Adipose tissue (tissue), 3 donors: ENCODE measurements at regions not wholly inside any gene's neighbourhood (a gene's known extent, or its start where the extent isn't known, plus 50 kb on each side); places are given as distances from the start of the nearest gene placed in this dataset.

Experiments
- H3K27ac ChIP-seq: one replicate; pipeline ENCODE4 v1.5.1; 2013; ENCODE audit warnings: low read depth, low read length
- WGBS, 3 donors: extraction: QIAGEN DNeasy Blood & Tissue Kit; methylation state at CpG; one replicate each; pipeline ENCODE4 v1.1.7; 2013; 5-methylcytosine and 5-hydroxymethylcytosine counted together
- donor health status: healthy with polysubstance abuse.
- donor health status: Bipolar disorder and iron deficiency.
- donor health status: healthy.

DNA sequence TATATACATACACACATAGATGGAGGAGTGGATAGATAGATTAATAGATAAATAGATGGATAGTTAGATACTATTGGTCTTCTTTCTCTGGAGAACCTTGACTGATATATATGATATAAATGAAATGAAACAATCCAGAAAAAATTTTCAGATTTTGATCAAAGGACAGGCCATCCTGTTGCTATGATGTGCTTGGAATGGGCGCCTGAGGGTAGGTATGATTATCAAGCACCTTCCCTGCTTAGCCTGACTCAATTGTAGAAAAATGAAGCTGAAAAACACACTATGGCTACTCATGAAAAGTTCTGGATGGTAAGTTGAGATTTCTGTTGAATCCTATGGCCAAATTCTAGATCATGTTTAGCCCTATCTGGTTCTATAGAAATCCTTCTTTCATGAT is 266.5 kb upstream of the KLF4 start:
- no peak overlapping the region for H3K27ac ChIP-seq
- 86 to 96% (median 89%) methylated on average over 1 of the region's 1 CpG for whole genome bisulfite sequencing, 3 donors

DNA sequence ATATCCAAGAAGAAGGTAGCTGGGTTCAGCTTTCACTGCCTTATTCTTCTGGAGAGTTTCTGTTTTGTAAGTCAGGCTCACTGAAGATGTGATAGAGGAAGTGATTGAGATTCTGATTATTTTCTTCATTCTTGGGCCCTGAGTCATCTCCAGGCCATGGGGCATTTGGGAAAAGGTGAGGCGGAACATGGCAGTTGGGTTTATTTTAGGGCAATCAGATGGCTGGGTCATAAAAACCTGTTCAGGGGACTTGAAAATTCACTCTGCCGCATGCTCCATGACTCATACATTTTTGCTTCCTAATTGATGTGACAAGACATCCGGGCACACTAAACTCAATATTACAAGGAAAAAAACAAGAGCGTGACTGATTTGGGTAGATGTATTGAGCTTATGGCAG is 265.7 kb upstream of the KLF4 start:
- 38 to 63% (median 51%) methylated on average over 4 of the region's 4 CpGs for WGBS, 3 donors
- no peak overlapping the region for H3K27ac ChIP-seq

DNA sequence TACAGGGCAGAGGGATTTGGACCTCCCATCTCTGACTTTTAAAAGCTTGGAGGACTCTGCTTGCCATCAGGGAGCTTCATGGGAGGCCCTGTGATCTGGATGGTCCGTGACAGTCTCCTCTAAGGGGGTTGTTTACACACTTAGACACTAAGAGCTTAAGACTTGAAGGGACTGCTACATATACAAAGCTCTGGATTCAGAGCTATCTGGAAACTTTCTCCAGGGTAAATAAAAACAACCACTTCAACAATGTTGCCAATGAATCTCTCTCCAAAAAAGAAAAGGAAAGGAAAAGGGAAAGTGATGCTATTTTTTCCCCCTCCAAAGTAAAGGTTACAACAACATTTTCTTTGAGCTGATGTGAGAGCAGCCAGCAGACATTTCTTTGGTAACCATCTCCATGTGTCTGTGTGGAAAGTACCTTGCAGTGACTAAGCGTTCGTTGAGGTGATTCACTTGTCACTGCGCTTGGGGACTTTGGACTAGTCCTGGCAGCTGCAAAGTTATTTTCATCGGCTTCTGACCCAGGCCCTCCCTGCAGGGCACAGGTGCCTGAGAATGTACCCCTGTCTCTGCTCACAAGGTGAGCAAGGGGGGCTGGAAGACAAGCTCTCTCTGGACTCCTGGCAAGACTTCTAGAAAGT is 262.1 kb upstream of the KLF4 start:
- H3K27ac ChIP-seq, result no peak overlapping the region
- WGBS, 3 donors, result 43 to 56% (median 53%) methylated on average over 5 of the region's 5 CpGs

DNA sequence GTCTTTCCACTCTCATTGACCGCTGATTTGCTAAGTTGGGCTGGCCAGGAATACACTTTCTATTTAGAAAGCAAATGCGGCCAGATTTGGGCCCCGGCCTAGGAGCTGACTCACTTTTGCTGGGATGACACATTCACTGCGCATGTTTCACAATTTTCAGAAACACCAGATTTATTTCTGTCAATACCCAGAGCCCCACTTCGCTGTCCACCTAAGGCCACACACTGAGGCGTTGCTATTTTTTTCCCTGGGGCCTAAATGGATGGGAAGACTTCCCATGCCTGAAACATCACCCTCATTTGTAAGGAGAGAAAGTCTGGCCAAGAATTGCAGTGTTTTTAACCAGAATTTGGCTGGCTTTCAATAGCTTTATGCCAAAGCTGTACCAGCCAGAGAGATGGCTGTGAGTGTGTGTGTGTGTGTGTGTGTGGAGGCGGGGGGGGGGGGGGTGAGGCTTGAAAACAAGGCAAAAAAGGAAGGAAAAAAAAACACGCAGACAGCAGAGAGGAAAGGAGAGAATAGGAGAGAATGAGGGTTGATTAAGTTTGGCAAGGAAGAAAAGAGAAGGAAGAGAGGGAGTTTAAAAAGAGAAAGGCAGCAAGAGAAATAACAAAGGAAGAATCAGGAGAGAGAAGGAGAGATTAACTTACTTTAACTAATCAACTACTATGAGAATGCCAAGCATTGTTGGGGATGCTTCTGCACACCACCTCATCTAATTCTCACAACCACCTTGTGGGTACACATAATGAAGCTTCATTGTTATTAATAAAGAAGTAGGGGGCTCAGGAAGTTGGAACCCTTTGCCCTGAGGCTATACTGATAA is 261.4 kb upstream of the KLF4 start:
- H3K27ac ChIP-seq, result no peak overlapping the region
- 25 to 54% (median 25%) methylated on average over 8 of the region's 8 CpGs for whole genome bisulfite sequencing, 3 donors

DNA sequence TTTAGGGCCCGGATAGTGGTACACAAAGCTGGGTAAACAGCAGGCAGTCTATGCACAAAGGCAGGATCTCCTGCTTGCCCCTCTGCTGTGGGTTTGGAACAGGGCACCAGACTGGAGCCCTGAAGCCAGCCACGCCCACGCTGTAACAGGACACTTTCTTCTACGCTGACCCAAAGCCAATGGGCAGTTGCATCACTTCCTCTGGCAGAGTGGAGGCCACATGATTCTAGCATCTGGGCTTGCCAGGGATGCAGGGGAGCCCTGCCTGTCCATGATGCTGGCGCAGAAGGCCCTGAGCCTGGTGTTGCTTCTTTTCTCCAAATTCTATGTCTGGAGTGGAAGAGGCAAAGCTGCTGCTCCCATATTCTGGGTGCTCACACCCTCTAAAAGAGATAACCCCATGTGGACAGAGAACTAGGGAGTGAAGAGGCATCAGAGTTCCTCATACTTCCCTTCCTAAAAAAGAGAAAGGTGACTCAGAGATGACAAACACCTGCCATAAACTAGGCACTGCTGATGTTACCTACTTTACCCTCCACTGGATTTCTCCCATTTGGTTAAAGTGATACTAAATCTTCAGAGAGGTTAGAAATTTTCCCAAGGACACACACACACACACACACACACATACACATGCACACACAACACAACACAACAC is 260.3 kb upstream of the KLF4 start:
- WGBS, 3 donors, result 23 to 61% (median 25%) methylated on average over 5 of the region's 5 CpGs
- H3K27ac ChIP-seq, result no peak overlapping the region

DNA sequence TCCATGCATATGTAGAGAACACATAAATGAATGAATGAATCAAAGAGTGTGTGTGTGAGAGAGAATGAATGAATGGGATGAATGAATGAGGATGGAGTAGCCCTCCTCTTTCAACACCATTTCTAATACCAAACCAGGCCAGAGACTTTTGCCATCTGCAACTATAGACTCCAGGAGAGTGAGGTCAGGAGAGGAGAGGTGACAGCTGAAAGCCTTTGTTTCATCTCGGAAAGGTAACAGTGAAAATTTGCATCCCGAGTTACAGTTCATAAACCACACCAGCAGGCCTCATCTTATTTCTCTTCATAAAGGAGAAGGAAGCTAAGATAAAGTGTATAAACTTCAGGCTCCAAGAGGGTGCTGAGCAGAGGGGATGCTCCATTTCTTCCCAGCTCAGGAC is 255.3 kb upstream of the KLF4 start:
- 84 to 95% (median 93%) methylated on average over 2 of the region's 2 CpGs for WGBS, 3 donors
- H3K27ac ChIP-seq, result no peak overlapping the region

DNA sequence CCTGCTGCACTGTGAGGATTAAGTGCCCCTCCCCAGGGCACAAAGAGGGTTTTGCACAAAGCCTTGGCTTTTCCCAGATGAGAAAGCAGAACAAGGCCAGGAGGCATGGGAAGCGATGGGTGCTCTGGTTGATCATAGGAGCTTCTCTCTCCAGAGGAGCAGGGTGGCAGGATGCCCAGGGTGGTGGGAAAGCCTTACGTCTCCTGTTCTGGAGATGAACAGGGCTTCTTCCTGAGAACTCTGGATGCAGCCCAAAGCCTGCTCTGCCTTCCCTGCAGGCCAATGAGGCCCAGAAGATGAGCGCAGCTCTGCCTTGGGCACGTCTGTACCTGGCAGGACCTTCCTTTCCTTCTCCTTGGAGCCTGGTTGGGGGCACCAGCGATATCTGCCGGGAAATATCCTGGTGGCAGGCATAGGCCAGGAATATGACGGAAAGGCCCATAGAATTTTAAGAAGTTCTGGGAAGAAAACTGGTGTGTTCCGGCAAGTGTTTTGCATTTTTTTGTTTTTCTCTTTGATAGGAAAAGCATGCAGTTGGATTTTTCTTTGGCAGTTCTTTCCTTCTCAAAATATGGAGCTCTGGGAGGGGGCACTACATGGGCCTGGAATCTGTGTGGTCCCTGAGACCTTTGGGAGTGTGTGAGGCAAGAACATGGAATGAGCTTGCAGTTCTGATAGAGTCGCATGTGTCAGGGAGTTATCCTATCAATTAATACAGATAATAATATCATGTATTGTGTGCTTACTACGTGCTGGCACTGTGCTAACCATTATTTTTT is 253.2 kb upstream of the KLF4 start:
- no peak overlapping the region for H3K27ac ChIP-seq
- 79 to 82% (median 79%) methylated on average over 10 of the region's 10 CpGs for WGBS, 3 donors

DNA sequence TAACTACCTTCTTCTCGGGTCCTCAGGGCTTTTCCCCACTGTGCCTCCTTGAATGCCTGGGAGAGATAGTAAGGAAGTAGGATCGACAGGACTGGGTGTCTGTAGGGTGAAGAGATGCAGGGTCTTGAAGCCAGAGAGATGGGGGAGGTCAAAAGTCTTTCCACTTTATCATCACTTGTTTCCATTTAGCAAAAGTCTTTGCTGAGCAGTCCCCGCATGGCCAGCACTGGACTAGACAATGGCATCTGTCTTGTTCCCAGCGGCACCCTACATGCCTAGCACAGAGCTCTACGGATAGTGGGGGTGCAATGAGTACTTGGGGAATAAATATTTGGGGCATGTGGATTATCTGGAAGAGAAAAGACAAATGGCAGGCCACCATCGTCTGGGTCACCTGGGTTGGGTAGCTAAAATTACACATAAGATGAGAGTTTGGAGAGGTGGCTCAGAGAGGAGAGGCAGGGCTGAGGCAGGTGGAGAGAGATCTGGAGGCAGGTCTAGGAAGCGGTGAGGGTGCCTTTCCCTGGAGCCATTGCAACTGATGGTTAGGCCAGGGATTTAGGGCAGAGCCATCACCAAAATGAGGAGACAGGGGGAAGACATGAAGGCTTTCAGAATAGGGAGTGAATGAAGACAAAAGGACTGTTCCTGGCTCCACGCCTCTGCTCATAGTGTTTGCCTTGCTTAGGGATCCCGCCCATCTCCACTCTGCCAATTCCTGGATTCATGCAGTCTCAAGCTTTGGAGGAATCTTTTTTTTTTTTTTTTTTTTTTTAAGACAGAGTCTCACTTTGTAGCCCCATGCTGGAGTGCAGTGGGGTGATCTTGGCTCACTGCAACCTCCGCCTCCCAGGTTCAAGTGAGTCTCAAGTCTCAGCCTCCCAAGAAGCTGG is 250.8 kb upstream of the KLF4 start:
- 64 to 76% (median 74%) methylated on average over 10 of the region's 10 CpGs for WGBS, 3 donors
- H3K27ac ChIP-seq, result no peak overlapping the region

DNA sequence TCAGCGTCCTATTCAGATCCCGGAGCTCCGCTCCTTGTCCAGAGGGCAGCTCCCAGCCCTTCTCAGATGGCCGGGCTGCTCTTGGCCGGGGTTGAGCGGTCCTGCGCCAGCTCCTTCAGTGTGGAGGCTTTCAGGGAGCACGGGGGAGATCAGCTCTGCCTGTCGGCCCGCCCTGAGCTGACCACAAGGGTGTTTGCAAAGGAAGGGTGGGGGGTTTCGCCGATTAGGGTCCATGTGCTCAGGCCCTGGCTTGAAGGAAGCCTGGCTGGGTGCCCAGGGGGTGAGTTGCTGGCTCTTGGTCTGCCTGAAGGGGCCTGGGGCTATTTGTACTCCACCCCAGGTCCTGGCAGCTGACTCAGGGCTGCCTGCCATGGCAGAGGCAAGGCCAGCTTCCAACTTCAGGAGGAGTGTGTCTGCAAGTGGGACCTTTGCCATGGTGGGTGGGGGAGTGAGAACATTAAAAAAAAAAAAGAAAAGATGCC is 250.1 kb upstream of the KLF4 start:
- no peak overlapping the region for H3K27ac ChIP-seq
- WGBS, 3 donors, result 46 to 67% (median 67%) methylated on average over 12 of the region's 12 CpGs

DNA sequence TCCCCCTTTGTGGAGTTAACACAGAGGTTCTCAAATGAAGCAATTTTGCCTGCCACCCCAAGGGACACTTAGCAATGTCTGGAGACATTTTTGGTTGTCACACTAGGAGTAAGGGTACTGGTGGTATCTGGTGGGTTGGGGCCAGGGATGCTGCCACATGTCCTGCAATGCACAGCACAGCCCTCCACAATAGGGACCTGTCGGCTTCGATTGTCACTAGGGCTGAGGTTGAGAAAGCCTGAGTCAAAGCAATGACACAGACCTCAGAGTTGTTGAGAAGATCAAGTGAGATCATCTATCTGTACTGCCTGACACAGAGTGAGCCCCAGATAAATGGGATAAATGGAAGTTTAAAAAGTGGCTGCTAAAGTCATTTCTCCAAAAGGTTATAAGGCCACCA is 249.2 kb upstream of the KLF4 start:
- WGBS, 3 donors, result 72 to 88% (median 85%) methylated on average over 2 of the region's 2 CpGs
- H3K27ac ChIP-seq, result no peak overlapping the region

DNA sequence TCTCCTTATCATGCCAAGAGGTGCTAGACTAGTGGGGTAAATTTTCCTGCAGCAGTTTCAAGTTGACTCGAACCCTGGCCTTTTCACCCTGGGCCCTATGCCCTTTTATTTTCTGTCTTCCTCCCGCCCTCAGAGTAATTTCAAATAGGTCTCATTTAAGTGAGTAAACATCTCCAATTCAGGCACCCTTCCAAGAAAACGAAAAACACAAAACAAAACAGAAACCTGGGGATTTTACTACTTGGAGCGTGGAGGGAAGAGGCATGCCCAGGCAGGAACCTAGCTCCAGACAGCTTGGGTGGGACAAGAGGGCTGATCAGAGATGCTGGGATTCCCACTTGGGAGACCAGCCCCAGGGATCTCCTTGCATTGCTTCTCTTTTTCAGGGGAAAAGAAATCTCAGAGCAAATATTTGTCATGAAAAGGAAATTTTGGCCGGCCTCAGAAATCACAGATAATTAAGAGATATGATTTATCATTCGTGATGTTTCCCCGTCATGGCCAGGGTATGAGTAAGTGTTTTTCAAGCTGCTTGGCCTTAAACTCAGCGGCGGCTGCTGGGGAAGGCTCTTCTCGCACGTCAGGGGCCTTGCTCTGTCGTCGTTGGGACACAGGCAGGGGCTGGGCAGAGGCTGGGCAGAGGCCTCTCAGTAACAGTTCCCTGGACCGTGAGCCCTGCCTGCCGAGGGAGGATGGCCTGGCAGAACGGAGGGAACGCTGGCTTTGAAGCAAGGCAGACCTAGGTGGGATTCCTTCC is 248.6 kb upstream of the KLF4 start:
- no peak overlapping the region for H3K27ac ChIP-seq
- WGBS, 3 donors, result 39 to 54% (median 51%) methylated on average over 17 of the region's 17 CpGs

DNA sequence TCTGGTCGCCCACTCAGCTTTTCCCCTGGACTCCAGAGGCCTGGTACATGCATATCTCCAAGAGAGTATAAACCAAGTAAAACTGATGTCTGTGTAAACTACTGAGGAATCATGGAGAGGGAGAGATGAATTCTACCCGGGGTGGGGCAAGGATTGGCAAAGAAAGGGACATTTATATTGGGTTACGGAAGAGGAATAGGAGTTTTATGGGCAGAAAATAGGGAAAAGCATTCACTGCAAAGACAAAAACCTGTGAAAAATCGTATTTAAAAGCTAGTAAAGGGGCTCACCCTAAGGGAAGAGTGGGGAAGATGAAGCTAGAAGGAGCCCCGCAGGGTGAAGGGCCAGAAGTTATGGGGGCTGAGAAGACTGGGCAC is 248.0 kb upstream of the KLF4 start:
- WGBS, 3 donors, result 77 to 85% (median 80%) methylated on average over 5 of the region's 5 CpGs

DNA sequence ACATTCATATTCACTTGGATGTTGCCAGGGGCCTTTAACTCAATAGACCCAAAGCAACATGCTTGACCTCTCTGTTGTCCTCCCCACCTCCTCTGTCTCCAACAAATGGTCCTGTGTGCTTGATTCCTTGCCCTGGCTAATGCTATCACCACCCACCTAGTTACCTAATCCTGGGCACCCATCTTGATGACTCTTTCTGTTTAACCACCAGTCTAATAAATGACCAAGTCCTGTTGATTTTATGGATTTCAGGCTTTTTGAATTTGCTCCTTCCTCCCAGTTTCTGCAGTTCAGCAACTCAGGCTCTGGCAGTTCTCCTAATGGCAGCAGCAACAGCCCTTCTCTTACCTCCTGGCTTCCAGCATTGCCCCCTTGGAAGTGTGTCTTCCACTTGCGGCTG is 246.3 kb upstream of the KLF4 start:
- 91 to 97% (median 94%) methylated on average over 1 of the region's 1 CpG for WGBS, 3 donors

More for the DNA sequence above, 248.0 kb upstream of the KLF4 start:
- H3K27ac ChIP-seq, result no peak overlapping the region

DNA sequence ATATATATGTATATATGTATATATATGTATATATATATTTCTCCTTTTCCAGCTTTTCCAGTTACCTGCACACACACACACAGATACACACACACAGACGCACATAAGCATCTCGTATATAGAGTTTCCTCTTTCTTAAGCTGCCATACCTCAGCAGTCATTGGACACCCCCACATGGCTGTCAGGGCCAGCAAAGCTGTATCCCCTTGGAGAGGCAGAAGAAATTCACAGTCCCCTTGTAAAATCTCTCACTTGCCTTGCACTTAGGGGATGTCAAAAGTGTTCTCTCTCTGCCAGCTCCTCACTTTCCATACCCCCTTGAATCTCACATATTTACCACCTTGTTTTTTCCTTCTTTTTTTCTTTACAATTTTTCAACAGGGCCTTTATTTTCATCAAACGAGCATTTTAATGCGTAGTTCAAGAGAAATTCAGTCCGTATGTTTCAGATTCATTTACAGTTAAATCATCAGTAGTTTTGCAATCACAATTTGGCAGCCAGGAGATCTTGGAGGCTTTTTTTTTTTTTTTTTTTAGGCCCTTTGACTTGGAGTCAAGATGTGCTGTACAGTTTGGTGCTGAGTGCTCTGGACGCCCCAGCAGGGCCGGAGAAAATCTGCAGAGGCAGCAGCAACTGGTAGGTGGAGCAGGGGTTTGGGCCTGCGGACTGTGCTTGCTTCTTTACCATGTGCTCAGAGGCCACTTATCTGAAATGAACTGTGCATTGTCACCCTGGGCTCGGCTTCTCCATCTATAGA is 244.9 kb upstream of the KLF4 start:
- WGBS, 3 donors, result 59 to 82% (median 59%) methylated on average over 9 of the region's 9 CpGs
- H3K27ac ChIP-seq, result no peak overlapping the region

More for the DNA sequence above, 246.3 kb upstream of the KLF4 start:
- no peak overlapping the region for H3K27ac ChIP-seq

DNA sequence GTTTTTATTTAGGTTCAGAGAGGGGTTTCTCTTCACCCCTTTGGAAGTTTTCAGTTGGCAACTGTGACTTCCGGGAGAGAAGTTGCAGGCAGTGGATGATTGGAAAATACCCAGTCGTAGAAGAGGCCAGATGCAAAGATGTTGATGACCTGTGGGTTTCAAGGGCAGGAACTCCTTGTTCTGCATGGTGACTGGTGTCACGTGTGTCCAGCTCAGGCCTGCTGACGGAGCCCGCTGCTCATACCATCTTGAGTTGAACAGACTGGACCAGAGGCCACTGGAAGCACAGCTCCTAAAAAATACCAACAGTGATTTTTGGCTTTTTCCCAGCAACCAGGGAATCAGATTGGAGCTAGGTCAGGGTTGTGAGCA is 243.9 kb upstream of the KLF4 start:
- no peak overlapping the region for H3K27ac ChIP-seq
- WGBS, 3 donors, result 45 to 62% (median 50%) methylated on average over 5 of the region's 5 CpGs

DNA sequence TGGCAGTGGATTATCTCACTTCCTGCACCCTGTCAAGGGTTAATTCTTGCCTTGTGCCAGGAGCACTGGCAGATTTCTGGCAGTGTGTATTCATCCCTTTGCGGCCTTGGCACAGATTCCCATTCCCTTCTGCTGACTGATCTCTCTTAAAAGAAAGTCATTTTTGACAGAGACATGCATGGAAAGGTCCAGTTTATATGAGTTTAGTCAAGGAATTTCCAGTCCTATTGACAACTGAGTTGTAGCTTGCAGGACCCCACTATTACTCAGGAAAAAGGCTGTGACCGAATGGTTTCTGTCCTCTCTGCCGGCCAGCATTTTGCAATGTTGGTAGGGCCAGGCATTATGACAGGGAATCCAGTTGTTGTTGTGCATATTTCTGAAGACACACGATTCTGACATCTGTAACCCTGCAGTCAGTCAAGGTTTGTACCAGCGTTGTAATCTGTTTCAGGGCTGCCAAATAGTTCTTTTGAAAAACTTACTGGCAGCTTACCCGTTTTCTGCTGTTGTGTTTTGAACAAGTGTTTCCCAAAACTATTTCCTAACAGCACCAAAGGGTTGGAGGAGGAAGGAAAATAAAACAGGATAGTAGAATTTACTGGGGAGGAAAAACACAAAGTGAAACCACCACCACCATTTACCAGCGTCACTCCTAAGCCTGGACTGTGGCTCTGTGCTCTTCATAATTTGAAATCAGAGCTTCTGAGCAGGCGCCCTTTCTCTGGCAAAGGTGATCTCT is 243.4 kb upstream of the KLF4 start:
- WGBS, 3 donors, result 24 to 34% (median 33%) methylated on average over 8 of the region's 8 CpGs
- H3K27ac ChIP-seq, result no peak overlapping the region
